ENCODE measurements at regions not wholly inside any gene's neighbourhood (a gene's known extent, or its start where the extent isn't known, plus 50 kb on each side); places are given as distances from the start of the nearest gene placed in this dataset.
"Not testable (repeated sequence)": the region's sequence is repeated elsewhere in the genome, so short reads cannot be mapped to it uniquely, and the experiment has no call there.

DNA sequence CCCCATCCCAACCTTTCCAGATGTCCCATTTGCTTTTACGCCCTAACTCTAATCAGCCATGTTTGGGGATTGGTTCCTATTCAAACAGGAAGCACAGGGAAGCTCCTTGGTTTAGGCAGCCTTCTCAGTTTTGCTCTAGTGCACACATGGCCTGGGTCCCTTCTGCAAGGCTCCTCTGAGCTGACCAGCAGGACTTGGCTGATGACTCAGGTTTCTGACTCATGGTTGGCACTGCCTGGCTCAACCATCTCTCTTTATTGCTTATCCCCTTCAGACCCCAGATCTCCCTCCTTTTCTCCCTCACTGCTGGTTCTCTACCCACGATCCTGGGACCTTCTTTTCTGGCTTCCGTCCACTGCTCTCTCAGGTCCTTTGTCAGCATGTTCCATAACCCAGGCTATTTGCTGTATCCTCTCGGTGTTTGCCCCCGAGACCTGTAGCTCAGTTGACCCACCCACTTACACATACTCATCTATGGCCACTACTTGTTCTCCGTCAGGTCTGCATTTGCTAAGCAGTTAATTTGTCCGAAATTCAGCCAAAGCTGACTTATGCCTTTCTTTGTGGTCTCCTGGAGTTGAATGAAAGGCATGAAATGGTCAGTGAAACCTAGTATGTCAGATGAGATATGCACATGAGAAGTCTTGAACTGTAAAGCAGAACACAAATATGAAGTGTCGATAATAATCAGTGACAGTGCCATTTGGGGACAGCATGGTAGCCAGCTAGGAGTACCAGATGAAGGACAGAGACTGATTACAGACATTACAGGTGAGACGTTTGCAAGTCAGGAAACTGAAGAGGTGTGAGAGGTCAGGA lies 323.5 kb upstream of the ROPN1 start:
- no peak for DNase-seq (ENCODE audit: low read depth in 2 of 2)

DNA sequence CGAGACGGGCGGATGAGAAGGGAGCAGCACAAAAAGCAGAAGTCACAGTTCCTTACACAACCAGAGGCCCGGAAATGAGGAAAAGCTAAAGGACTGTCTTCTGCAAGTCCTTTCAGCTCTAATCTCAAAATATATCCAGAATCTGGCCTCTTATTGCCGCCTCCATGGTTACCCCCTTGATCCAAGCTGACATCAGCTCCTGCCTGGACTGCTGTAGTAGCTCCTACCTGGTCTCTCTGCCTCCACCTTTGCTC lies 324.0 kb upstream of the ROPN1 start:
- DNase-seq (ENCODE audit: low read depth in 2 of 2): no peak

DNA sequence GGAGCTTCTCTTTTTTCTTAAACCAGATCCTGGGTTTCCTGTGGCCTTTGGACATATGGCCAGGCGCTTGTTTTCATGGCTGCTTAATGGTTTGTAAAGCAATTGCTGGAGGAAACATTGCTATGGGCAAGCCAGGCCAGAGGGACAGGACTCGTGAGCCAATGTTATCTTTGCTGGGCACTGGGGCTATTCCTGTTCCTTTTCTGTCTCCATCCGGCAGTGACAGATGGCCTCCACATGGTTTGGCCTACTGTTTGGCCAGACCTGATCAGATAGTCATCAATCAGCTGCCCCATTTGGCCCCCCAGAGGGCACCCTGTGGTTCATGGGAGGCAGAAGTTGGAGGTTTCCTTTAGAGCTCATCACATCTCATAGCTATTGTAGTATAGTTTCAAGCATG lies 326.1 kb upstream of the ROPN1 start:
- no peak for DNase-seq (ENCODE audit: low read depth in 2 of 2)

DNA sequence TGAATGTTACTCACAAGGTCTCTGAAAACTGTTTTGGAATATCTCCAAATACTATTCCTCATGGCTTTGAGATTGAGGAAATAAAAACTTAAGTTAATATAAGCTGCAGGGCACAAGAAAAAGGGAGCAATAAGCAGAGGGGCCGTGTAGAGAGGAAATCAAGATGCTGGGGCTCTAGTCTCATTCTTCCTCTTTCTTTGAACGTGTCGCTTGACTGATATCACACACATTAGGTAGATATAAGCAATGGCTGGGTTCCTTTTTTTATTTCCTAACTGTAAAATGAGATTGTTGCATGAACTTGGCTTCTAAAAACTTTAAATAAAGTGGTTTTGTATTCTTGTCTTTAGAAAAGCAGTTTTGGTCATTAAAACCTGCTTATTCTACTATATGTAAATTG lies 326.7 kb upstream of the ROPN1 start:
- DNase-seq (ENCODE audit: low read depth in 2 of 2): no peak

DNA sequence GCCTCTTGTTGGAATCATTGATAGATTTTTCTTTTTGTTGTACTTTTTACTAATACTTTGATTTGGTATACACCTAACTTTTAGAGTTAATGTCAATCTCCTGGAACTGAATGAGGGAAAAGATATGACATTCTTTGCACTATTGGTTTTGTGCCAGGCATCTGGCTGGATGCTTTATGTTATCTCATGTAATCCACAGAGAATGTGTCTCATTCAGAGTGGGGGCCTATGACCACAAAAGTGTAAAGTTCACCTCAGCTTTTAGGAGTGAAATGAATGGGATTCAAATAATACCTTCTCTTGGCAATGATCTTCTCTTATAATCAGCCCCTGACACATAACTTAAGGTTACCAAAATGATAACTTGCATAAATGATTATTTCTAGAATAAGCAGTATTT lies 329.1 kb upstream of the ROPN1 start:
- DNase-seq (ENCODE audit: low read depth in 2 of 2): no peak

DNA sequence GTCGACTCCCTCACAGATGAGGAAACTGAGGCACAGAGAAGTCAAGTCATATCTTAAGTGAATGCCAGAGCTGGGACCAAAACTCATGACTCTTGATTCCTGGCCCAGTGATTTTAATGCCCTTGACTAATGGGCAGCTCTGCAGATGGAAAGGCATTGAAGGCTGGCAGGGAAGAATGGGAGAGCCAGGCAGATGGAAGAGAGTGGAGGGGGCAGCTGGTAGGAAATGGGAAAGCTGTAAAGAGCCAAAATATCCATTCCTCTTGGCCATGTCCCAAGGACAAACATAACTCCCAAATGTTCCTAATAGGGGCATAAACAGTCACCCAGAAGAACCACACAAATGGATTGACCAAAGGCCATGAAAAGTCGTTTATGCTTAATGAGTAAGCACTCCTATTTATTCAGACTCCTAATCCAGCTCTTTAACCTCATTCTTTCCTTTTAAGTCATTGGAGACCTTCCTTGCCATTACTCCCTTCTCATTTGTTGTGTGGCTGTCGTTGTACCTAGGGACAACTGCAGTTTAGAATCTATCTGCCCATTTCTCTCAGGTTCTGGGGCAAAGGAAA lies 330.5 kb upstream of the ROPN1 start:
- DNase-seq (ENCODE audit: low read depth in 2 of 2): no peak

DNA sequence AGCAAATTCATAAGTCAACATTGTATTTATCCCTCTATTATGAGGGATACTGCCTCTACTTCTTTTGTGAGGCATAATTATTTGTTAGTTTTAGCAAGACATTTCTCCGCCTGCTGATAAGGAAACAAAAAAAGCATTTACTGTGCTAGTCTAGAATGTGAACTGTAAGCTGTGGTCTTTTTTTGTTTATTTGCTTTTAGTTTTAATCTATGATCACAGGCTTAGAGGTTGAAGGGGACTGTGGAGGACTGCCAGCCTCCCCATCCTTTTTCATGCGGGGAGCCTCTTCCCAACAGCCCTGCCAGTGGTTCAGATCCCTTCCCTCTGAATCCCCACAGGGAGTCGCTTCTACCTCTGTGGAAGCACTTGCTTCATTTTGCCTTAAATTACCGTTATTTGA lies 331.0 kb upstream of the ROPN1 start:
- no peak for DNase-seq (ENCODE audit: low read depth in 2 of 2)

DNA sequence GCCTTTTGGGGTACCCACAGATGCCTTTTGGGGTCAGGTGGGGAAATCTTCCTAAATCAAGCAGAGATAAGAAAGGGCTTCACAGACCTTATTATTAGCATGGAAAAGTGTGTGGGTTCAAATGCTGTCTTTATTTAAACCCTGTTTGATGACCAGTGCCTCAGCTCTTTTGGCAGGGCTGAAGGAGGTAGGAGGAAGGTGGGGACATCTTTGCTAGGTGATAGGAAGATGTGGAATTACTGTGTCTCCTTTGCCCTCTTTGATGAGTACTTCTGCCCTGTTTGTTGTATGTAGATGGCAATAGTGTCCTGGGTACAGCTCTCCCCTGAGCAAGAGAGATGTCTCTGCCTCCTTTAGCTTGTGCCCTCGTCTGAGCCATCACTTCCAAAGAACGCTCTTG lies 333.3 kb upstream of the ROPN1 start:
- DNase-seq (ENCODE audit: low read depth in 2 of 2): no peak

DNA sequence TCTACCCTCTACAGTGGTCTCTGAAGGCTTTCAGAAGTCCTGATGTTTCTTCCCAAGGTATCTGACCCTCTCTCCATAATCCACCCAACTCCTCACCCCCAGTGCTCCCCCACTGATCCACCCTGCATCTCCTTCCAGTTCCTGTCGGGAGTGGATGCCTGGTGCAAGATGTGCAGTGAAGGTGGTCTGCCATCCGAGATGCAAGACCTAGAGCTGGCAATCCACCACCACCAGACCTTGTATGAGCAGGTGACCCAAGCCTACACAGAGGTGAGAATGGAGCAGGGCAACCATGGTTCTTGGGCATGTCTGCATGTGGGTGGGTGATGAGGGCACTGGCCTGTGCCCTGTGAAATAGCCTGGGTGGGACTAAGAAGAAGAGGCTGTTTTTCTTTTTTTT lies 337.8 kb upstream of the ROPN1 start:
- no peak for DNase-seq (ENCODE audit: low read depth in 2 of 2)

DNA sequence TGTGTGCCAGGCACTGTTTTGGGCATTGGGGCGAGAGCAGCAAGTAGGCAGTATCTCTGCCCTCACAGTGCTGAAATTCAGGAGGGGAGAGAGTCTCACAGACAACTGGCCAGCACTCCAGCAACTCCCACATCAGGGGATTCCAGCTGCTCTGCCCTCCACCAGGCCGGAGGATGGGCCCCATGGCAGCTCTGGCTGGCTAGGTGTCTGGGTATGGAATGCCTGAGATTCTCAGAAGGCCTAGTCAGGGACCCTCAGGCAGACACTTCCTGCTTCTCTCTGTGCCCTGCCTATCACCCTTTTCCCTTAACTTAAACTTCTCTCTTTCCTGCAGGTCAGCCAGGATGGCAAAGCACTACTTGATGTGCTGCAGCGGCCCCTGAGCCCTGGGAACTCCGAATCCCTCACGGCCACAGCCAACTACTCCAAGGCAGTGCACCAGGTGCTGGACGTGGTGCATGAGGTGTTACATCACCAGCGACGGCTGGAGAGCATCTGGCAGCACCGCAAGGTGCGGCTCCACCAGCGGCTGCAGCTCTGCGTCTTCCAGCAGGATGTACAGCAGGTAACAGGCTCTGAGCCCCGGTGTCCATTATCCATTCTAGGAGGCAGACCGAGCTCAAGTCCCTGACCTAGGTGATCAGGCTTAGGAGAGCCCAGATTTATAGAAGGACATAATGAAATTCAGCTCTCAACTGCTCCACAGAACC lies 342.2 kb upstream of the ROPN1 start:
- DNase-seq (ENCODE audit: low read depth in 2 of 2): no peak

DNA sequence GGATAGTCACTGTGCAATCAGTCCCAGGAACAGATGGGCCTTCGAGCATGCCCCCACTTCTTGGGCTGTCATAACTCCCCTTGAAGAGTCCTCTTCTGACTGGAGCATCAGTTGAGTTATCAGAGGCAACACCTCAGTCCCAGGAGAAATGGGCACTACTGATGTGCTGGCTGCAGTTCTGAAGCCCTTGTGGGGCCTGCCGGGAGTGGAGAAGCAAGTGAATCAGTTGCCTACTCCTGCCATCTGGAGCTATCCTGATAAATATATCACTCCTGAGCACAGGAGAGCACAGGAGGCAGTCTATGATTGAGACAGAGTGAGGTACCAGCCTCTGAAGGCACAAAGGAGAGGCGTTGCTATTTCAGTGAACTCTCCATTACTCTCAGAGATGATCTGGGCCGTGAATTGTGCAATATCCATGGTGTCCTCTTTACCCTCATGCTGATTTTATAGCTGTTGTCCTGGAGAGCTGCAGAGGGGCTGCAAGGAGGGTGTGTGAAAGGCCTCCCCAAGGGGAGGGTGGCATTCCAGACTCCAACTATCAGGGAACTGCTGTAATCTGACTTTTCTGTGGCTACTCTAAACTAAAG lies 344.2 kb upstream of the ROPN1 start:
- no peak for DNase-seq (ENCODE audit: low read depth in 2 of 2)

DNA sequence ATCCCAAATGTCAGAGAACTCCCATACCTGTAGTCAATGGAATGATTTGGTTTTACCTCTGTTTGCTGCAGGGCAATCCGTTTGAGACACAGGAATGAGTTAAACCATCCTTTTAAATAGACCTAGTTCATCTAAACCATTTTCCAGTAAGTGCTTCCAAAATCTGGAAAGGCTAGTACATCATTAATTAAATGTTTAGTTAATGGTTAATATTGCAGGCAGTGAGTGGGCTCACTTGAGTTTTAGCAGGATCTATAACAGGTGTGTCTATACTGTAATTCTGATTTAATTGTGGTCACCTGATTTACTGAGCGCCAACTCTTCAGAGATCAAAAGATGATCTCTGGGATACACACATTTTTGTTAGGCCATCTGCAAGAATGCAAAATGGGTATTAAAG lies 353.9 kb upstream of the ROPN1 start:
- no peak for DNase-seq (ENCODE audit: low read depth in 2 of 2)

DNA sequence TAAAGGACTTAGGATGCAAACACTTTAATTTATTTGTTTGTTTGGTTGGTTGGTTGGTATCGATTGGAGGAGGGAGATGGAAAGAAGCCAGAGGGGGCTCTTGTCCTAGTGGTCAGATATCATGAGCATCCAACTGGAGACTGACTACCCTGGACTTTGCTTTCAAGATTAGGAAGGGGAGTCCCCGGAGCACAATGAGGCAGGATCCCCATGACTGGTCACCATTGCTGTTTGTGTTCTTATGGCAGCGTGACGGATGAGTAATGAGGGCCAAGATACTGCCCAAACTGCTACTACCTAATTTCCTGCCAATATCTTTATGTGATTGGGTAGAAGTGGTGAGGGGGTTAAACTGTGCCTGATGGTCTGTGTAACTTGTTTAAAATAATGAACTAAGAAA lies 354.6 kb upstream of the ROPN1 start:
- no peak for DNase-seq (ENCODE audit: low read depth in 2 of 2)

DNA sequence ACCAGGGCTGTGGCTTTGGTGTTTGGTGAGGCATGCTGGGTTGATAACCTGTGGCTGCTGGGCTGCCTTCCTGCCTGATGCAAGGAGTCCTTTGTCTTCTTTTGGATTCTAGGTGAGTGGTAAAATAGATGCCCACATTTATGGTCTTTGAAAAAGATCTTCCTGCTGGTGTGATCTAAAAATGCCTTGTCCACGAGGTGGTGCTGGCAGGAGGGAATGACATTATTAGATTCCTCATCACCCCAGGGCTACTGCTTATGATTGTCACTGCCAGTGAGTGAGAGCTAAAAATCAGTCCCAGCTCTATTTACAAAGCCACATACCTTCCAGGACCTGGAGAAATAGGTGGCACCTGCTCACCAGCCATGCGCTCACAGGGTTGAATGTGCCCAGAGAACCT lies 355.5 kb upstream of the ROPN1 start:
- DNase-seq (ENCODE audit: low read depth in 2 of 2): no peak

DNA sequence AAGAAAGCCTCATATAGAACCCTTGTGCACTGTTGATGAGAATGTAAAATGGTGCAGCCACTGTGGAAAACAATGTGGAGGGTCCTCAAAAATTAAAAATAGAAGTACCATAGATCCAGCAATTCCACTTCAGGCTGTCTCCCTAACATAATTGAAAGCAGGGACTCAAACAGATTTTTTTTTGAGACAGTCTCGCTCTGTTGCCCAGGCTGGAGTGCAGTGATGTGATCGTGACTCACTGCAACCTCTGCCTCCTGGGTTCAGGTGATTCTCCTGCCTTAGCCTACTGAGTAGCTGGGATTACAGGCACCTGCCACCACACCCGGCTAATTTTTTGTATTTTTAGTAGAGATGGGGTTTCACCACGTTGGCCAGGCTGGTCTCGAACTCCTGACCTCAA lies 356.6 kb upstream of the ROPN1 start:
- not testable (repeated sequence) for DNase-seq (ENCODE audit: low read depth in 2 of 2)

DNA sequence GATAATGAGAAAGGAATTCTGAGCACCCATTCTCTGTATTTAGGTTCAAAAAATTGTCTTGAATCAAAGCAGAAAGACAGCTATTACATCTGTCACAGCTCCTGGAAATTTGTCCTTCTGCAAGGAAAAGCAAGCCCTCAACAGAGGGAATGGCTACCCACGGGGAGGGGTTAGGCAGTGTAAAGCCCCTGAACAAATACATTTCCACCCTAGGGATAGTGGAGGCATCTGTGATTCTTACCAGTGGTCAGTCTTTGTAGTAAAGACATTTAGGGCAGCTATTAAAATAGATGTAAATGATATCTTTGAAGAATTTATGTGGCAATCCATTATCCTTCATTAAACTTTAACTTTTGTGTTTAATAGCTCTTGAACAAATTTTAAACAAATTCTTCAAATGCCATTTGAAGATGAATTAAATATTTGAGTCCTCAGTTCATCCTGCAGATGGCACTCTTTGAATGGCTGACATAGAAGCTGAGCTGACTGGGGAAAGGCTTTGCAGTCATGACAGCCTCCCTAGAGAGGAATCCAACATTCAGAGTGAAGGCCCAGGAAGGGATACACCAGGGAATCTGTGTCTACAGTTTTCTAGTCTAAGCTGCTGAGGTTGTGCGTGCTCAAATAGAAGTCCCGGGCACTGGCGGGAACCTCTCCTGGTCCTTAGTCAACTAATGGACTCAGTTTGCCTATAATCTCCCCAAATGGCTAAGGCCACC lies 359.7 kb upstream of the ROPN1 start:
- DNase-seq (ENCODE audit: low read depth in 2 of 2): no peak

DNA sequence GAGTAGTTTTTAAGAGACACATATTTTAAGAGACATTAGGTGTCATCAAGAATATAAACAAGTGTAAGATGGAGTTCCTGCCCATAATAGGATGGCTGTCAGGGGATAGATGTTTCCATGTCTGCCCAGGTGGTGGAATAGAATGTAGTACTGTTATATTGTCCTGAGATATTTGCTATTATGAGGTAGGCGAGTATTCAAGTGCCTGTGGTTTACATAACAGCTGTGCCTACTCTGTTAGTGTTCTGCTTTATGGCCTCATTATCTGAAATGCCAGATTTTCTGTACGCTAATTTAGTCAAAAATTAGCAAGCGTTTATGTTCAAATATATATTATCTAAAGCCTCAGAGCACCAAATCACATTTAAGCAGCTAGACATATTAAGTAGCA lies 360.2 kb upstream of the ROPN1 start:
- DNase-seq (ENCODE audit: low read depth in 2 of 2): no peak

DNA sequence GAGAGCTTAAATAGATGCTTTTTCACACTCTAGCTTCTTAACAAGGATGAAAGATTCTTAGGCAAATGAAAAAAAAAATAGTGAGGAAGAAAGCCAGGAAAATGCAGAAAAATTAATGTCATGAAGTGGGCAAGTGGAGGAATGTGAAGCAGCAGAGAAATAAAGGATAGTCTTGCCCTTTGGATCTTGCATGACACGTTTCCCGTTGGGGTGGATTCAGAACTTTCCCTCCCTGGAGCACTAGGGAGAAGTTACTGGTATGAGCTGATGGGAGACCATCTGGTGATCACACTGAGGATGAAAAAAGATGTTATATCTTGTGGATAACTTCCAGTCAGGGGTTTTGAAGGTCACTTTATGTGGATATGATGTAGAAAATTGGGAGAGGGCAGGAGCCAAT lies 361.8 kb upstream of the ROPN1 start:
- DNase-seq (ENCODE audit: low read depth in 2 of 2): no peak

DNA sequence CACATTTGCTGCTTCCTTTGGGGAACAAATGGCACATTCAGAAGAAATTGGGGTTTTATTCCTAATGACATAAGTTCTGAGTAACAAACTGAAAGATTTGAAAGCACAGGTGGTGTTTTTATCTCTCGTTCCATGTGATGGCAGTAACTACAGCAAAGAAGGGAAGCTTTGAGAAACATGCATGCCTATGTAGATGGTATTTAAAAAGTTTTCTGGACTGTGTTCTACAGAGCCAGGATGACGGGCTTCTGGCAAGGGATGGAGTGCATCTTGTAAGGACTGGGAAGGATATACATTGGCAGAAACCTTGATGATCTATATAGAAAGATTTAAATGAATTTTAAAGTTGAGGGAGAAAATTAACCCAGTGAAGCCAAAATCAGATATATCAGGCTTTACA lies 362.2 kb upstream of the ROPN1 start:
- DNase-seq (ENCODE audit: low read depth in 2 of 2): no peak

DNA sequence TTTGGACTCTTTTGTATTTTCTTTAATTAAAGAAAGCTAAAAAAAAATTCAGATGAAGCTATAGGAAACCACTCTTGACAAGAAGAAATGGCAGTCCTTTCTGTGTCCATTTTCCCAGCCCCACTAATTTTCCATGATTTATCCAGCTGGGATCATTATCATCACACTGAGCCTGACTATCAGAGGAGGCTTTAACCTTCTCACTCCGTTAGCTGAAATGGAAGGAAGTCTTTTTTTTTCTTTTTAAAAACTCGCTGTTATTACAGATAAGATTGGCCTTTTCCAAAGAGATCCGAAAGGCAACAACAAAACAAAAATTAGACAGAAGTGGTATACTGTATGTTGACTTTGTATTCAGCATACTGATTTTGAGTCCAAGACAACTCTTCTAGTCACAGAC lies 366.2 kb upstream of the ROPN1 start:
- no peak for DNase-seq (ENCODE audit: low read depth in 2 of 2)

DNA sequence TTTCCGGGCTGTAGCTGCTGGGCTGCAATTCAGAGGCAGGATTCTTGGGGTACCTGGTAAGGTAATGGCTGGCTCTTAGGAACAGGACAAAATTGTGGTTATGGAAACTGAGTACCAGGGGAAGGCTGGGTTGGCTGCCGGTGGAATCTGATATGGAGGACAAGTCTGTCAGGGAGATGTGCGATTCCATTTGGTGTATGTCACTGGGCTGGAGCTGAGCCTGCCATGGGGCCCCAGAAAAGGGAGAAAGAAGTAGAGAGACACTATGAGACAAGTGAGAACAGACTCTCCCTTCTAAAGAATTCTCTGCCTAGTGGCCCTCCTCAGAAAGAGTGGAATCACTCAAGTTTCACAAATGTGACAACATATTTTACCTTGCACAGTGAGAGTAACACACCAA lies 368.2 kb upstream of the ROPN1 start:
- no peak for DNase-seq (ENCODE audit: low read depth in 2 of 2)

DNA sequence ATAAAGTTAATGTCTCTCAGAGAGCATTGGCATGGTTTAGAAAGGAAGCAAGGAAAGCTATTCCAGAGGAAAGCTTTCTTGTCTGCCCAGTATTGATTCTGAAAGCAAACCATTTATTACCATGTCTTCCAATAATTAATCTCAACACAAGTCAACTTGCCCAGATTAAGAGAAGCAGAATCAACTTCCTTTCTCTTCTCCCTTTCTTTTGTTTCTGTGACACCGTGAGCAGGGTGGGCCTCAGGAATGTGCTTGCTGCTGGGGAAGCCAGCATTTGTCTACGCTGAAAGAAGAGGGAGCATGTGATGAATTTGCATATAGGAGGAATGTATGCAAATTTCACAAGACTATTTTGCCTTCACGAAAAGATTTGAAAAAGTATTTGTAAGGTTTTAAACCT lies 368.6 kb upstream of the ROPN1 start:
- DNase-seq (ENCODE audit: low read depth in 2 of 2): no peak

DNA sequence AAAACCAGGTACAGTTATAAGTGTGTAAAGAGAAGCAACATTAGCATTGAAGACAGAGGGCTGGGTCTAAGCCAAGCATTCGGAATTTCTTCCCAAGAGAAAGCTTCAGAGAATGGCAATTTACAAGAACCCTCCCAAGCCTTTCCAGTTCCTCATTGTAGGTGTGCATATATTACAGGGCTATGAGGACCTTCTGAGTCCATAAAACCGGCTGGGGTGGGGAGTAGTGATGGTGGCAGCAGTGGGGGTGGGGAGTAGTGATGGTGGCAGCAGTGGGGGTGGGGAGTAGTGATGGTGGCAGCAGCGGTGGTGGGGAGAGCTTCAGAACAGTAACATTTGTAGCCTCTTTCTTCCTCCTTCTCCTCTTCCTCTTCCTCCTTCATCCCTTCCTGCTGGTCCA lies 368.7 kb upstream of the UMPS start:
- DNase-seq (ENCODE audit: low read depth in 2 of 2): no peak

All from stimulated activated CD8-positive, alpha-beta memory T cell treated with anti-CD3 and anti-CD28 coated beads, Interleukin-15, amount 100 ng/mL, for 4 hours (primary cell).